GM18873 (cell line): ENCODE measurements at regions not wholly inside any gene's neighbourhood (a gene's known extent, or its start where the extent isn't known, plus 50 kb on each side); places are given as distances from the start of the nearest gene placed in this dataset.
A peak's percentile ranks its signal among the peaks of the same experiment; 100 is the strongest.

Source experiments
- ATAC-seq: cut with Tn5 transposase; IDR thresholded peaks from one replicate; pipeline ENCODE4 v1.9.1; 2021; ENCODE audit warnings: mild to moderate bottlenecking, moderate library complexity, moderate number of reproducible peaks; ENCODE audit not compliant: unreplicated experiment, low FRiP score

DNA sequence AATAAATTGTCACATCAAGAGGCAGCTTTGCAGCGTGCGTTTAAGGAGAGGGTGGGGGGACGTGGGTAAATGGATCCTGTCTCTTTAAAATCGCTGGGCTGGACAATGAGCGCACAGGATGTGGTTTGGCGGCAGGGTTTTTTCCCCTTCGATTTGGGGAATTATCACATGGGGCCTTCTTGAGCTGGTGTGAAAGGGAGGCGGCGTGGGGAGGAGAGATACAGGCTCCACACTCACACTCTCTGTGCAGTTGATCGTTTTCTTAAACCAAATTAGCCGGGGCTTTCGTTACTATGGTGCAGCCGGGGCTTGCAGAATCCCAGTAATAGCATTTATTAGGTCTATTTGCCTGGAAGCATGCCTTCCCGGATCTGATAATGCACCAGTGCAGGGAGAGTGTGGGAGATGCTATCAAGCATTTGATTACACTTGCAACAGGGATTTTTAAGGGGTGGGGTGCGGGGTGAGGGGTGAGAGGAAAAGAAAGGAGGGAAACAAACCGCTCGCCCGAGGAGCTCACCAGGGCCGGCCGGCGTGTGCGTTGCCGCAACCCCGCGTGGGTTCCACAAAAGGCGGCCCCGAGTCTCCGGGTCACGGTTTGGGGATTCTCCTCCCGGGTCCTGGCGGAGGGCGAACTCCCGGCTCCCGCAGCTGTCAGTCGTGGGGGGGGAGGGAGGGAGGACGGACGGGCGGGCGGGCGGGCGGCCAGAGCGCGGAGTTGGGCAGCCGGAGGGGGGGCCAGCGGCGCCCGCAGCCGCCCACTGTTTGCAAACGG, 58.8 kb upstream of the GSE1 start:
- ATAC-seq: peak; percentile 45

DNA sequence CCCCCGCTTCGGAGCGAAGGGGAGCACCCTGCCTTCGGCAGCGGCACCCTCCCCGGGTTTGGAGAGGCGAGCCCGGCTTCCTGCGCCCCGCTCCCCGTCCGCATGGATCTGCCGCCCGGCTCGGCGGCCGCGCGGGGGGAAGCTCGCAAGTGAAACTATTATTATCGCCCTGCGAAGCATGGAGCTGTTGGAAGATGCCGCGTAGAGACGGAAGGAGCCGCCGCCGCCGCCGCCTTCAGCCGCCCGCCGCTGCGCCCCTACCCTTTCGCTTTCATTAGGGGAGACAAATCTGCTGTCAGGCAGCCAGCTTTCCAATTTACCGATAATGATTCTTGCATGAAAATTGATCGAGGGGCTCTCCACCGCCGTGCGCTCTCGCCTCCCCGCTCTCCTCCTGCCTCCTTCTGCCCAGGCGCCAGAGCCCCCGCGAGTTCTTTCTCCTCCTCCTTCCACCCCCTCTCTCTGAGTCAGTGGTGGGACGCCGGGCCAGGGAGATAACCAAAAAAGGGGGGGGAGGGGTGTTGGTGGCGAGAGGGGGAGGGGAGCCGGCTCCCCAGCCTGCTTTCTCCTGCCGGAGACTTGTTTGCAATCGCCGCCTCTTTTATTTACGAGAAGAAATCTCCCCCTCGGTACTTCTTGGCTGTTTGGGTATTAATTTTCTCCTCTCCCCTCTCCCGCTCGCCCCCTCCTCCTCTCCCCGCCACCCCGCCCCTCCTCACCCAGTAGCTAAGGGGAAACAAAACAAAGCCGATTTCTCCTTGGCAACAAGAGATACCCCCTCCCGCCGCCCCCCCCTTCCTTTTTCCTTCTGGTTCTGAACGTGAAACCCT, 58.0 kb upstream of the GSE1 start:
- no peak for ATAC-seq

DNA sequence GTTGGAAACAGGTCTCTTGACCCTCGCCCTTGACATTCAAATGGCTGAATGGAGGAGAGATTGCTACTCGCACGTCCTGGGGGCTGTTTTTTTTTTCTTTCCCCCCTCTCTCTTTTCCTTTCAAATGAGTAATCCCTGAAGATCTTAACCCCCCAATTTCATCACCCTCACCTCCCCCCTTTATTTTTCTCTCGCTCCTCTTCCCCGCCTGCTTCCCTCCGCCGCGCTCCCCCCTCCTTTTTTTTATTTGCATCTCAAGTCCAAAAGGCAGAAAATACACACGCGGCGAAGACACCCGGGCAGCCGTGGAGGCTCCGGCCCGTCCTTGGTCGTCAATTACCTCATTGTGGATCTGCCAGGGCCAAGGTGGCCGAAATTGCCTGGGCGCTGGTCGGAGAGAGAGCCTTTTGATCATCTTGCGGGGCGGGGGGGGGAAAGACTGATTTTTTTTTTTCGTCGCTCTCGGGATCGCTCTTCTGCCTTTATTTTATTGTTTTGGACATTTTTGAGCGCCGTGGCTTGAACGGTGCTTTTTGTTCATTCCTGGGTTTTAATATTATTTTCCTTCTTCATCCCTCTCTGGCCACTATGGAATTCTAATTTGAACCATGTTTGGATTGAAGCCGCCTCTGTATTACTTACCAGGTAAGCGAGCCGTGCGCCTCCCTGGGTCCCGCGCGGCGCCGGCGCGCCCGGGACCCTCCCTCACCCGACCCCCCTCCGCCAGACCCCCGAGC, 57.2 kb upstream of the GSE1 start:
- ATAC-seq: no peak

DNA sequence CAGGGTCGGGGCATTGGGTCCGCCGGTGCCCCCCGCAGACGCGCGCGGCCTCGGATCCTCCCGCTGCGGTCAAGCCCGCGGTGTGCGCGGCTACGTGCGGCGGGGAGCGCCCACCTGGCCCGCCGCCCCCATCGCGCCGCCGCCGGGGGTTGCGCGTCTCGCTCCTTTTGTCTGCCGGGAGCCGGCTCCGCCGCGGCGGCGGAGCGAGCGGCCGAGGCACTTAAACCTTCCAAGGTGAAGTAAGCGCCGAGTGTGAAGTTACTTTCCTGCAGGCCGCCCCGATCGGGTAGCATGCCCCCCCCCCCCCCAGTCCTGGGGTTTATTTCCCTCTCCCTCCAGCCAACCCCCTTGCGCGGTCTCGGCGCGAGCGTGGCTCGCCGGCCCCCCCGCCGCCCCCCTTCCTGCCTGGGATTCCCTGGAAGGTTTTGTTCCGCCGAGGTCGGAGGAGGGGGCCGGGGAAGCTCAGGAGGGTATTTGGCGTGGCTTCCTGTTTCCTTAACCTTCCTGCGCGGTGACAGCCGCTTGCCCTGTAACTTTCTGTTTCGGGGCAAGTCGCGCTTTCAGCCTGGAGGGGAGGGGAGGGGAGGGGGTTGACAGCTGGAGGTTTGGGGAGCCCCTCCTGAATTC, 56.6 kb upstream of the GSE1 start:
- no peak for ATAC-seq

DNA sequence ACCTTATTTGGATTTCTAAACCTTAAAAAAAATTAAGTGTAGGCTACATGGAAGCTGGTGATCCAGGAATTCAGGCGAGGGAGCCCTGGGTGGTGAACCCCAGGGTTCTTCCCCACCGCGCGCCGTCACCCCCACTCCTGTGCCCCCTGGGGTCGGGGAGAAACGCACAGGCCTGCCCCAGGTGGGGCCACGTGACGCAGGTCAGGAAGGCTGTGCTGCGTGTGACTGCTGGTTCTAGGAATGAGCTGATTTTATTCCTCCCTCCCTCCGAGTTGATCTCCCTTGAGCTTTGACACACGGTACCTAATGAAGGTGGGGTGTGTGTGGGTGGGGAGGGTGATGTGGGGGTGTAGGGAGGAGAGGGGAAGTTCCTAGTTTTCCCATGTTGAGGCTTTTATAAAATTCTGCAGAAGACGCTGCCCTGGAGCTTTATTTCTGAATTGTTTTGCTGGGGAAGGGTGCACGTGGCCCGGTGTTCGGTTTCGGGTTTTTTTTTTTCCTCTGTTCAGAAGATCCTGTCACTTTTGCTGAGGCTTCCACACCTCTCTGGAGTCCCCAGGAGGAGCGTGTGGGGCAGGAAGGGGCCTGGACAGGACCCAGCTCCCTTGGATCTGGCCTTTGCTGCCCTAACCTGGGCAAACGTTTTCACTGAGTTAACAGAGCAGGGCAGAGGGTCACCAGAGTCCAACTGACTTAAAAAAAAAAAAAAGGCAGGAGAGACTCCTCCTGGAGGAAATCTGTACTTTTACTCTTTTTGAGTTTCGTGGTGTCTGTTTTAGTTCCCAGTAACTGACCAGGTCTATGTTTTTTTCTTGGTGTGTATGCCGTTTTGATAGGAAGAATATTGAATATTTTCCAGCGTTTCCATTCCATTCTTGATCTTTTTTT, 55.8 kb upstream of the GSE1 start:
- ATAC-seq: no peak

- ATAC-seq: no peak
These were observed 55.0 kb upstream of the GSE1 start for GRCh38 chr16:85557971-85558657.

DNA sequence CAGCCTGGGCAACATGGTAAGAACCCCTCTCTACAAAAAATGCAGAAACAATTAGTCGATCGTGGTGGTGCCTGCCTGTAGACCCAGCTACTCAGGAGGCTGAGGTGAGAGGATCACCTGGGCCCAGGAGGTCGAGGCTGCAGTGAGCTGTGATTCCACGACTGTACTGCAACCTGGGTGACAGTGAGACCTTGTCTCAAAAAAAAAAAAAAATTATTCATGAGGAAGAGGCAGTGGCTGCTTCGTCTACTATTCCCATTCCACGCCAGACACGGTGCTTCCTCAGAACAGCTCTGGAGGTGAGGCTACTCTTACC, 52.2 kb upstream of the GSE1 start:
- no peak for ATAC-seq

GRCh38 chr16:85561248-85562092, 51.7 kb upstream of the GSE1 start:
- no peak for ATAC-seq

GRCh38 chr16:85562093-85562786, 50.9 kb upstream of the GSE1 start:
- ATAC-seq: no peak

GRCh38 chr16:85563034-85563433, 50.1 kb upstream of the GSE1 start:
- ATAC-seq: no peak
